ENCODE measurements at regions not wholly inside any gene's neighbourhood (a gene's known extent, or its start where the extent isn't known, plus 50 kb on each side); places are given as distances from the start of the nearest gene placed in this dataset.
"Not testable (repeated sequence)": the region's sequence is repeated elsewhere in the genome, so short reads cannot be mapped to it uniquely, and the experiment has no call there.

GRCh38 chr6:125623085-125623484 is 126.3 kb upstream of the HEY2 start:
- TF ChIP-seq ZFX (IDR thresholded peaks at IDR 0.05; ENCODE audit: borderline replicate concordance), result no peak
- TF ChIP-seq CTCF (IDR thresholded peaks at IDR 0.05), result no peak
- H3K27ac ChIP-seq, result no peak overlapping the region

- H3K27ac ChIP-seq, result no peak overlapping the region
- TF ChIP-seq ZFX (IDR thresholded peaks at IDR 0.05; ENCODE audit: borderline replicate concordance) (no peak), CTCF (IDR thresholded peaks at IDR 0.05) (no peak)
Observed at GRCh38 chr6:125631165-125631564, 118.3 kb upstream of the HEY2 start.

- H3K27ac ChIP-seq, result not testable (repeated sequence)
Observed at GRCh38 chr6:125636011-125636410, 113.4 kb upstream of the HEY2 start.

- H3K27ac ChIP-seq, result no peak overlapping the region
- TF ChIP-seq CTCF (IDR thresholded peaks at IDR 0.05), result no peak
- TF ChIP-seq ZFX (IDR thresholded peaks at IDR 0.05; ENCODE audit: borderline replicate concordance), result no peak
Observed at GRCh38 chr6:125636671-125637070, 112.8 kb upstream of the HEY2 start.

DNA sequence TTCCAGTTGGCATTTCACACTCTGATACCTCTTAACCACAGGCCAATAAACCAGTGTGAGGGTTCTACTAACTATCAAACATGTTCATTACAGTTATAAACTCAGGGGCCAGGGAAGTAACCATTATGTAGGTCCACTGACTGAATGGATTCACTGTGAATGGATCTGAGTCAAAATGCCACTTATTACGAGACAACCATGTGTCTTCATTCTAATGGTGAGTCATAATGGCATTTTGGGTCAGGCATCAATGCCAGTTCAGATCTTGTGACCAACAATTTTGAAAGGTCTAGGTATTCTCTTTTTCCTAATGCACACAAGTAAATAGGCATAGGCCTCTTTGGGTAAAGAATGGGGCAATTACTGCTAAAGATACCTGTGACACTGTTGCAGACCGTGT is 112.2 kb upstream of the HEY2 start:
- TF ChIP-seq ZFX (IDR thresholded peaks at IDR 0.05; ENCODE audit: borderline replicate concordance) (no peak), CTCF (IDR thresholded peaks at IDR 0.05) (no peak)
- H3K27ac ChIP-seq, result no peak overlapping the region

DNA sequence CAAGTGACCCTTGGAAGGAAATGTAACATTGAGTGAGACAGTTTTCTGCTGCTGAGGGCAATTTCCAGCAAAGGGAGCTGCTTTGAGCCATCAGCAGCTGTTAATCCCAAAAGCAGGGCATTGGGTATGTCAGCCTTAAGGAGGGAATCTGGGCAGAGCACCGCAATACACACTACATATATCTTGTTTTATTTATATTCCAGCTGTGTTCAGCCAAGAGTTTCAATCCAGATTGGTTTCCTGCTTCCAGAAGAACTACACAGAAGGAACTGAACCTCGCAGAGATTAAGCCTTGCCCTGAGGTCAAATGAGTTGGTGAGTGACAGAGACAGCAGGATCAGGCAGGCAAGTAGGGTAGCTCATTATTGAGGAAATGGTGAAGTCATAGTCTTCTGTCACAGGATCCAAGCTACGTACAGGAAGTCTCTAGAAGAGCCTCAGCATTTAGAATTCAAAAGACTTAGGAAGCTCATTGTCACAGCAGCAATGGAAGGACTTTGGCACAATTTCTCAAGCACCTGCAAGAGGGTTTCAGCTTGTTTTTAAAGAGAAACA is 109.9 kb upstream of the HEY2 start:
- TF ChIP-seq ZFX (IDR thresholded peaks at IDR 0.05; ENCODE audit: borderline replicate concordance) (no peak), CTCF (IDR thresholded peaks at IDR 0.05) (no peak)
- no peak overlapping the region for H3K27ac ChIP-seq

DNA sequence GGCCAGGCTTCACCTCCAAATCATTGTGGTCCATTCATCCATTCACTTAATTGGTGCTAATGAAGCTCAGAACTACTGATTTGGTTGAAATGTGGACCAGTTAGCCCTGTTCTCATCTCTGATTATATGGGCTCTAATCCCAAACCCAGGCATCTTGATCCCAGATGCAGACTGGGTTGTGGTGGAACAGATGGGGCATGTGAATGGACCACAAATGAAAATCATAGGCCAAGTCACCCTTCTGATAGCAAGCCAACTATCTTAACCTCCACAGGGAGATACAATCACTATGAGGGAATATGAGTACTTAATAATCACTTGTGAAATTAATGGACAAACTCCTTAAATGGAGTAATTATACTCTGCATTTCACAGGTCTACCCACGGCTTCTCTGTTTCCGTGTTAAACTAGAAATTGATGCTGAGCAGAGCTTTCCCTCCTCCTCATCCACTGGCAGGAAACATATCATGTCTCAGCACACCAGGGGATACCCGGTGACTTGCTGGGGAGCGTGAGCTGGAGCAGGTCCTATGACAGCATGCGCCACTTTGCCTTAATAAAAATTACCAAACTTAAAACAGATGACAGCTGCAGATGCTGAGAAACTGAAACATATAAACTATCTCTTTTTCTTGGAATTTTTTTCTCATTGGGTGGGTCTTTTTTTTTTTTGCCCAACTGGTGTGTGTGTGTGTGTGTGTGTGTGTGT is 108.8 kb upstream of the HEY2 start:
- TF ChIP-seq CTCF (IDR thresholded peaks at IDR 0.05) (no peak), ZFX (IDR thresholded peaks at IDR 0.05; ENCODE audit: borderline replicate concordance) (no peak)
- H3K27ac ChIP-seq, result no peak overlapping the region

DNA sequence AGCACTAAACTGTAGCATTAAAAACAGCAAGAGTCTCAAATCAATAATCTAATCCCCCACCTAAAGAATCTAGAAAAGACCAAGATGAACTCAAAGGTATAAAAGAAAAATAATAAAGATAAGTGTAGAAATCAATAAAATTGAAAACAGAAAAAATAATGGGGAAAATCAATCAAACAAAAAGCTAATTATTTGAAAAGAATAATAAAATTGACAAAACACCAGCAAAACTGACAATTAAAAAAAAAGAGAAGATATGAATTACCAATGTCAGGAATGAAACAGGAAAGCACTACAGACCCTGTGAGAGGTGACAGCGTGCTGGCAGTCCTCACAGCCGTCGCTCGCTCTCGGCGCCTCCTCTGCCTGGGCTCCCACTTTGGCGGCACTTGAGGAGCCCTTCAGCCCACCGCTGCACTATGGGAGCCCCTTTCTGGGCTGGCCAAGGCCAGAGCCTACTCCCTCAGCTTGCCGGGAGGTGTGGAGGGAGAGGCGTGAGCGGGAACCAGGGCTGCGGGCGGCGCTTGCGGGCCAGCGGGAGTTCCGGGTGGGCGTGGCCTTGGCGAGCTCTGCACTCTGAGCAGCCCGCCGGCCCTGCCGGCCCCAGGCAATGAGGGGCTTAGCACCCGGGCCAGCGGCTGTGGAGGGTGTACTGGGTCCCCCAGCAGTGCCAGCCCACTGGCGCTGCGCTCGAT is 105.3 kb upstream of the HEY2 start:
- peak overlapping the region; percentile 8; the same call in 1 of the 2 replicates for H3K27ac ChIP-seq
